Panc1 (cell line): ENCODE measurements at regions not wholly inside any gene's neighbourhood (a gene's known extent, or its start where the extent isn't known, plus 50 kb on each side); places are given as distances from the start of the nearest gene placed in this dataset.

Experiments
- ATAC-seq: fragments of 200-7000 bp; cut with Tn5 transposase; 2 replicates; pipeline ENCODE4 v1.9.1; 2020; ENCODE audit warnings: mild to moderate bottlenecking, moderate library complexity
- BruUV-seq: library from RNA; stranded (reverse); fragments of 400-500 nt; replicated peaks from 2 replicates; lab custom pipeline; 2021; lab: Mats Ljungman, UMichigan
- CTCF ChIA-PET: fragments of 300-600 bp; sonication (Branson Sonifier 250); formaldehyde crosslinking; loops from one replicate; lab custom pipeline; 2022; ENCODE audit warnings: antibody characterized with exemption; lab: Charles Lee
- POLR2A ChIA-PET: fragments of 300-600 bp; sonication (Branson Sonifier 250); formaldehyde crosslinking; loops from one replicate; lab custom pipeline; 2022; ENCODE audit warnings: antibody characterized with exemption; lab: Charles Lee
- DNase-seq: peaks from one replicate; pipeline ENCODE4 v3.0.0-alpha.2; 2010; ENCODE audit warnings: low read depth, low spot score
- H3K27ac ChIP-seq: 2 replicates; pipeline ENCODE4 v1.5.1; 2011; ENCODE audit warnings: mild to moderate bottlenecking, low read length, inconsistent platforms
- H3K27me3 ChIP-seq: fragments of 200-500 bp; sonication (Bioruptor generic); 2 replicates; pipeline ENCODE4 v1.6.0; 2014; ENCODE audit warnings: low read length, inconsistent platforms; ENCODE audit not compliant: control insufficient read depth, insufficient read depth
- H3K36me3 ChIP-seq: fragments of 200-500 bp; sonication (Bioruptor generic); 2 replicates; pipeline ENCODE4 v1.5.1; 2014; ENCODE audit warnings: inconsistent platforms, mild to moderate bottlenecking, low read length, moderate library complexity; ENCODE audit not compliant: control insufficient read depth, insufficient read depth
- H3K4me1 ChIP-seq: 2 replicates; pipeline ENCODE4 v1.5.1; 2011; ENCODE audit warnings: inconsistent platforms, mild to moderate bottlenecking, low read length, moderate library complexity; ENCODE audit not compliant: control insufficient read depth, insufficient read depth
- H3K4me3 ChIP-seq, 2 experiments: 2 replicates each; pipeline ENCODE4 v1.5.1; 2011 to 2012; ENCODE audit warnings: low read depth in 2 of 2, low read length in 2 of 2, mild to moderate bottlenecking in 2 of 2, inconsistent platforms in 1 of 2, moderate library complexity in 1 of 2
- H3K9me3 ChIP-seq: fragments of 200-500 bp; sonication (Bioruptor generic); 2 replicates; pipeline ENCODE4 v1.5.1; 2014; ENCODE audit warnings: low read depth, mild to moderate bottlenecking, inconsistent platforms, low read length, moderate library complexity; ENCODE audit not compliant: control insufficient read depth, insufficient read depth
- POLR2AphosphoS5 ChIP-seq: IDR thresholded peaks from 2 replicates; pipeline ENCODE4 v1.6.1; 2012; ENCODE audit warnings: mild to moderate bottlenecking, low read depth, low read length, moderate library complexity
- SIN3A ChIP-seq: IDR thresholded peaks from 2 replicates; pipeline ENCODE4 v1.6.1; 2012; ENCODE audit warnings: low read depth, mild to moderate bottlenecking, low read length, moderate library complexity, borderline replicate concordance; ENCODE audit not compliant: insufficient read depth
- TCF7L2 ChIP-seq: IDR thresholded peaks from 2 replicates; pipeline ENCODE4 v1.6.1; 2011; ENCODE audit warnings: mild to moderate bottlenecking, low read depth, low read length, inconsistent platforms
- in situ Hi-C: cut with HindIII; loops from 2 replicates; pipeline ENCODE4 v1.10.0; 2016; ENCODE audit warnings: low sequenced_read_pairs, low pct_unique_long_range_greater_than_20kb
- intact Hi-C: fragments of 100-400 bp; cut with micrococcal nuclease; formaldehyde crosslinking; loops from one replicate; pipeline ENCODE4 v1.10.0; 2022; ENCODE audit not compliant: unreplicated experiment
- TF ChIP-seq, protein P1 (sequence below), 2 experiments: IDR thresholded peaks; 2 replicates each; pipeline ENCODE4 v1.6.1; 2011 to 2012; ENCODE audit warnings: low read depth in 2 of 2, control low read depth in 1 of 2, low read length in 1 of 2, mild to moderate bottlenecking in 1 of 2, moderate library complexity in 1 of 2; ENCODE audit not compliant: insufficient read depth in 1 of 2
- TF ChIP-seq, protein P2 (sequence below): fragments of 450-650 bp; IDR thresholded peaks from 2 replicates; pipeline ENCODE4 v1.5.1; 2017; ENCODE audit warnings: mild to moderate bottlenecking

DNA sequence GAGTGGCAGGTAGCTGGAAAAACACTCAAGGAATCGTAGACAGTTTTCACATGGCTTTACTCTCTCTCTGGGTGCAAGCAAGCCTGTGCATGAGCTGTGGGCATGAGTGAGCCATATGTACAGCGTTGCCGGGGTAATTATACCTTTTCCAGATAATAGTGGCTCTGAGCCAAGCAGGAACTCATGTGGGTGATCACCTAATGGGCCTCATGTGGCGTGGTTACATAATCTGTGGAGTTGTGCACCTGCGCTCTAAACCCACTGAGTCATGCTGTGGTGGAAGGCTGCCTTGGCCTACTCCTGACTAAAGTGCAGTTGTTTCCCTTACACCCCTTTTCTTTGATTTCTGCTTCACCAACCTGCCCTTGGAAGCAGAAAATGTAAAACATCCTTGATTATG lies 1564.5 kb upstream of the PCDH10 start:
- in situ Hi-C loops (no loop called here), intact Hi-C loops (no loop called here)
- H3K4me3 ChIP-seq, result no peak overlapping the region
- CTCF ChIA-PET, result no interaction called here
- DNase-seq (no peak), ATAC-seq (no peak)
- POLR2A ChIA-PET, result no interaction called here
- TF ChIP-seq TCF7L2 (no peak), SIN3A (no peak), POLR2AphosphoS5 (no peak)
- TF ChIP-seq, protein P1, sequence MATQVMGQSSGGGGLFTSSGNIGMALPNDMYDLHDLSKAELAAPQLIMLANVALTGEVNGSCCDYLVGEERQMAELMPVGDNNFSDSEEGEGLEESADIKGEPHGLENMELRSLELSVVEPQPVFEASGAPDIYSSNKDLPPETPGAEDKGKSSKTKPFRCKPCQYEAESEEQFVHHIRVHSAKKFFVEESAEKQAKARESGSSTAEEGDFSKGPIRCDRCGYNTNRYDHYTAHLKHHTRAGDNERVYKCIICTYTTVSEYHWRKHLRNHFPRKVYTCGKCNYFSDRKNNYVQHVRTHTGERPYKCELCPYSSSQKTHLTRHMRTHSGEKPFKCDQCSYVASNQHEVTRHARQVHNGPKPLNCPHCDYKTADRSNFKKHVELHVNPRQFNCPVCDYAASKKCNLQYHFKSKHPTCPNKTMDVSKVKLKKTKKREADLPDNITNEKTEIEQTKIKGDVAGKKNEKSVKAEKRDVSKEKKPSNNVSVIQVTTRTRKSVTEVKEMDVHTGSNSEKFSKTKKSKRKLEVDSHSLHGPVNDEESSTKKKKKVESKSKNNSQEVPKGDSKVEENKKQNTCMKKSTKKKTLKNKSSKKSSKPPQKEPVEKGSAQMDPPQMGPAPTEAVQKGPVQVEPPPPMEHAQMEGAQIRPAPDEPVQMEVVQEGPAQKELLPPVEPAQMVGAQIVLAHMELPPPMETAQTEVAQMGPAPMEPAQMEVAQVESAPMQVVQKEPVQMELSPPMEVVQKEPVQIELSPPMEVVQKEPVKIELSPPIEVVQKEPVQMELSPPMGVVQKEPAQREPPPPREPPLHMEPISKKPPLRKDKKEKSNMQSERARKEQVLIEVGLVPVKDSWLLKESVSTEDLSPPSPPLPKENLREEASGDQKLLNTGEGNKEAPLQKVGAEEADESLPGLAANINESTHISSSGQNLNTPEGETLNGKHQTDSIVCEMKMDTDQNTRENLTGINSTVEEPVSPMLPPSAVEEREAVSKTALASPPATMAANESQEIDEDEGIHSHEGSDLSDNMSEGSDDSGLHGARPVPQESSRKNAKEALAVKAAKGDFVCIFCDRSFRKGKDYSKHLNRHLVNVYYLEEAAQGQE (IDR thresholded peaks at IDR 0.05; ENCODE audit: insufficient read depth in 1 of 2, low read depth in 2 of 2, low read length in 1 of 2), result no peak
- TF ChIP-seq, protein P2, sequence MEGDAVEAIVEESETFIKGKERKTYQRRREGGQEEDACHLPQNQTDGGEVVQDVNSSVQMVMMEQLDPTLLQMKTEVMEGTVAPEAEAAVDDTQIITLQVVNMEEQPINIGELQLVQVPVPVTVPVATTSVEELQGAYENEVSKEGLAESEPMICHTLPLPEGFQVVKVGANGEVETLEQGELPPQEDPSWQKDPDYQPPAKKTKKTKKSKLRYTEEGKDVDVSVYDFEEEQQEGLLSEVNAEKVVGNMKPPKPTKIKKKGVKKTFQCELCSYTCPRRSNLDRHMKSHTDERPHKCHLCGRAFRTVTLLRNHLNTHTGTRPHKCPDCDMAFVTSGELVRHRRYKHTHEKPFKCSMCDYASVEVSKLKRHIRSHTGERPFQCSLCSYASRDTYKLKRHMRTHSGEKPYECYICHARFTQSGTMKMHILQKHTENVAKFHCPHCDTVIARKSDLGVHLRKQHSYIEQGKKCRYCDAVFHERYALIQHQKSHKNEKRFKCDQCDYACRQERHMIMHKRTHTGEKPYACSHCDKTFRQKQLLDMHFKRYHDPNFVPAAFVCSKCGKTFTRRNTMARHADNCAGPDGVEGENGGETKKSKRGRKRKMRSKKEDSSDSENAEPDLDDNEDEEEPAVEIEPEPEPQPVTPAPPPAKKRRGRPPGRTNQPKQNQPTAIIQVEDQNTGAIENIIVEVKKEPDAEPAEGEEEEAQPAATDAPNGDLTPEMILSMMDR, result no peak
- H3K27me3 ChIP-seq, result no peaks in the 10 kb centered on the region
- H3K27ac ChIP-seq, result no peak overlapping the region
- BruUV-seq, result no TSS peak
- no peaks in the 10 kb centered on the region for H3K9me3 ChIP-seq
- no peaks in the 10 kb centered on the region for H3K4me1 ChIP-seq
- H3K36me3 ChIP-seq, result no peaks in the 10 kb centered on the region

DNA sequence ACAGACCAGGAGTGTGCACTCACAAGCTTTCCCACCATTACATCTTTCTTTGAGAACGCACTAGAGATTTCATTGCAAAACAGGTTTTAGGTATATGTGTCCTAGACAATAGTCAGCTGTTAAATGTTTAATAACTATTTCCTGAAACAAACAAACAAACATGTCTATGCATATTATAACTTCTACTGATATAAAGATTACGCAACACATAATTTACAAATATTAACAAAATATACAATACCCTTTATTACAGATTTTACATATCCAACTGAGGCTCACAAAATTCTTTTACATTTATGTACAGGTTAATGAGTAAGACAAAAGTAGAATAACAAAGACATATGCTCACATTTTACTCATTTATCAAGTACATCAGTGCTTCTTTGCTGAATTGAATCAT lies 1554.0 kb upstream of the PCDH10 start:
- BruUV-seq, result no TSS peak
- POLR2A ChIA-PET, result no interaction called here
- TF ChIP-seq TCF7L2, result no peak
- TF ChIP-seq, protein P2, result no peak
- TF ChIP-seq POLR2AphosphoS5, result no peak
- TF ChIP-seq, protein P1 (IDR thresholded peaks at IDR 0.05; ENCODE audit: insufficient read depth in 1 of 2, low read depth in 2 of 2, low read length in 1 of 2), result no peak
- no peak for TF ChIP-seq SIN3A
- no peak for ATAC-seq
- CTCF ChIA-PET, result no interaction called here
- Histone ChIP-seq H3K27me3 (no peaks in the 10 kb centered on the region), H3K27ac (no peak overlapping the region), H3K36me3 (no peaks in the 10 kb centered on the region), H3K4me1 (no peaks in the 10 kb centered on the region), H3K9me3 (no peaks in the 10 kb centered on the region), H3K4me3 (no peak overlapping the region)
- intact Hi-C loops (no loop called here), in situ Hi-C loops (no loop called here)
- DNase-seq, result no peak
